Stimulated activated memory B cell treated with anti-CD40 and anti-IgM and Interleukin-4, amounts not matched to agents 10 μg/mL and 1 μg/mL and 100 μg/mL, for 72 hours (primary cell): ENCODE measurements at regions not wholly inside any gene's neighbourhood (a gene's known extent, or its start where the extent isn't known, plus 50 kb on each side); places are given as distances from the start of the nearest gene placed in this dataset.

ENCODE experiments used
- ATAC-seq: fragments of 150-1000 bp; cut with Tn5 transposase; 2 replicates; pipeline ENCODE4 v1.10.0; 2021
- H3K27ac Mint-ChIP-seq: one replicate; pipeline ENCODE4 v1.8.0; 2022; ENCODE audit warnings: mild to moderate bottlenecking, mixed read lengths
- H3K27me3 Mint-ChIP-seq: one replicate; pipeline ENCODE4 v1.8.0; 2022; ENCODE audit warnings: mixed read lengths
- H3K36me3 Mint-ChIP-seq: one replicate; pipeline ENCODE4 v1.8.0; 2022; ENCODE audit warnings: mixed read lengths
- H3K4me1 Mint-ChIP-seq: one replicate; pipeline ENCODE4 v1.8.0; 2022; ENCODE audit warnings: mixed read lengths
- H3K4me3 Mint-ChIP-seq: one replicate; pipeline ENCODE4 v1.8.0; 2022; ENCODE audit warnings: mild to moderate bottlenecking, moderate library complexity, mixed read lengths
- H3K9me3 Mint-ChIP-seq: one replicate; pipeline ENCODE4 v1.8.0; 2022; ENCODE audit warnings: mixed read lengths

DNA sequence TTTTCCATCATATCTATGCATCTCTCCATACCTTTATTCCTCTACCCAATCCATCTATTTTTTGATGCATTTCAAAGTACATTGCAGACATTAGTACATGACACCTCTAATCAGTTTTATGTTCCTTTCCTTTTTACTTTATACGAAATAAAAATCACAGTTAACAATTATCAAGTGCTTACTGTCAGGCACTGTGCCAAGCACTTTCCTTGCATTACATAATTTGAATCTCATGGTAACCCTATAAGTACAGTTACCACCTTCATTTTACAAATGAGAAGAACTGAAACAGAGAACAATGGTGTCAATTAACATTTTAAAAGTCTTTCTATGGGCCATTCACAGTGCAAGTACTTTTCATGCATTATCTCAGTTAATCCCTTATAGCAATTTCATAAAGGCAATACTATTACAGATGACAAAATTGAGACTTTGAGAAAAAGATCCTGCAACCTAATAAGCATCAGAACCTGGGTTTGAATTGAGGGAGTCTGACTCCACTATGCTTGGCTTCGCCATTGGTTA lies 544.4 kb upstream of the TNP1 start:
- Mint-ChIP-seq H3K4me1 (no peaks in the 10 kb centered on the region), H3K27me3 (no peaks in the 10 kb centered on the region), H3K9me3 (peaks cover 3% of the 10 kb centered on the region), H3K4me3 (no peak overlapping the region), H3K27ac (no peak overlapping the region), H3K36me3 (no peaks in the 10 kb centered on the region)
- no peak for ATAC-seq

DNA sequence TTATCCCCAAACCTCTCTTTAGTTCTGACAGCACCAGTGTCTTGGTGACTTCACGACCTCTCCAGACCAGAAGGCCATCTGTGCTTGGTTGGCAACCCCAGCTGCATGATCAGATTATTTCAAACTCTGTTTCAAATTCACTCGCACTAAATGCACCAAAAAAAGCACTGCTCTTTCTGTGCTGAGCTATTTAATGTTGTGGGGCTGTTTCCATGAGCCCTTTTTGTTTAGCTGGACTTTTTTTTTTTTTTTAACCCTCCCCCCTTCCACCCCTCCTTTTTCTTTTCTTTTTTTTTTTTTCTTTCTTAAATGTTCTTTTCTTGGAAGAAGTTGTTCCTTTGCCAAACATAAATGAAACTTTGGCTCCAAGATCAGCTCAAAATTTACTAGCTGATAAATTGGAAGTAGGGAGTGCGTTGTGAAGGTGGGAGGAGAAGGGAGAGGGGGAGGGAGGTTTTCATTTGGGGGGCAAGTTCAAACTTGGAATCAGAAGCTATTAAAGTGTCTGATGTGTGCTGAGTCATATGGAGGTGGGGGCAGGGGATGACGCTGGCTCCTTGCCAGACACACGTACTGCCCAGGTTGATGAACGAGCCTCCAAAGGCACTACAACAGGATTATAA lies 543.0 kb upstream of the TNP1 start:
- Mint-ChIP-seq H3K4me3 (no peak overlapping the region), H3K36me3 (no peaks in the 10 kb centered on the region), H3K27me3 (no peaks in the 10 kb centered on the region), H3K9me3 (peaks cover 5% of the 10 kb centered on the region), H3K27ac (no peak overlapping the region), H3K4me1 (peaks cover 9% of the 10 kb centered on the region)
- no peak for ATAC-seq

DNA sequence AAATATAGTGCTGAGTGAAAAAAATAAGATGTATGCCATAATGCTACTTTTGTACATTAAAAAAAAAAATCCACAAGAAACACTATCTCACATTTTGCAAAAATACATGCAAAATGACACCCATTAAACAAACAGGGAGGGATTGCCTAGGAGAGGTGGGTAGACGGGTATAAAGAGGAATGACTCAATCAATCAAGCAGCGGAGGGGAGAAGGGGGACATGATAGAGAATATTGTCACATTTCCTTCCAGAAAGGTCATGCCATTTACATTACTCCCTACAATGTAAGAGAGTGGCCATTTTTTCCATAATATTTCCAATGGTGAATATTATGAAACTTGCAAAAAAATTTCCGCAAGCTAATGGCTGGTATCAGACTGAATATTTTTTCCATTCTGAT lies 542.3 kb upstream of the TNP1 start:
- H3K4me1 Mint-ChIP-seq, result peaks cover 9% of the 10 kb centered on the region
- H3K9me3 Mint-ChIP-seq, result peaks cover 3% of the 10 kb centered on the region
- no peak overlapping the region for H3K4me3 Mint-ChIP-seq
- no peak for ATAC-seq
- no peak overlapping the region for H3K27ac Mint-ChIP-seq
- no peaks in the 10 kb centered on the region for H3K36me3 Mint-ChIP-seq
- H3K27me3 Mint-ChIP-seq, result no peaks in the 10 kb centered on the region

DNA sequence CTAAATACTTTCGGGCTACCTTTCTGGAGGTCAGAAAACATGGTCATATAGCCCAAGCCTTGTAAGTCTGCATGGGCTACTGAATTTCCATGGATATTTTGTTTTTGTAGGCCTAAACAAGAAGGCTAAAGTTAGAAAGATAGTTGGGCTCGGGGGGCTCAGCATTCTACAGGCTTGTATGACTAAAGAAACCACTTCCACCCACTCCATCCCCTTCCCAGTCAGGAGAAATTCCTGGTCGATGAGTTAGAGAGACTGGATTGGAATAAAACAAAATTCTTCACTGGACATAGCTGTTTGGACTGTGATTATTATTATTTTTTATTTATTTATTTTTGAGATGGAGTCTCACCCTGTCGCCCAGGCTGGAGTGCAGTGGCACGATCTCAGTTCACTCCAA lies 539.4 kb upstream of the TNP1 start:
- H3K36me3 Mint-ChIP-seq, result no peaks in the 10 kb centered on the region
- H3K27ac Mint-ChIP-seq, result no peak overlapping the region
- H3K4me3 Mint-ChIP-seq, result no peak overlapping the region
- ATAC-seq, result no peak
- H3K4me1 Mint-ChIP-seq, result peaks cover 9% of the 10 kb centered on the region
- peaks cover 3% of the 10 kb centered on the region for H3K9me3 Mint-ChIP-seq
- H3K27me3 Mint-ChIP-seq, result no peaks in the 10 kb centered on the region

DNA sequence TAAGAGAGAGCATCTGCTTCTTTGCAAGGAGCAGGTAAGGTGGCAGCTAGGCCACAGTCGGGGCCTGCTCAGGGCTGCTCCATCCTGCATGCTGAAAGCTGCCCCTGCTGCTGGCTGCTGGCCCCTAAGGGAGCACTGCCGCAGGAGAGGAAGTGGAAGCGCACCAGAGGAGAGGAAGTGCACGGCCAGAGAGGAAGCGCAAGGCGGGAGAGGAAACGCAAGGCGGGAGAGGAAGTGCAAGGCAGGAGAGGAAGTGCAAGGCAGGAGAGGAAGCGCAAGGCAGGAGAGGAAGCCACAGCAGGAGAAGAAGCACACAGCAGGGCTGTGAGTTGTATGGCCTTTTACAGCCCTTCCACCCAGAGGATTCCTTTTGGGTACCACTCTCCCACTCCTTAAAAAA lies 539.0 kb upstream of the TNP1 start:
- no peaks in the 10 kb centered on the region for H3K27me3 Mint-ChIP-seq
- no peak overlapping the region for H3K27ac Mint-ChIP-seq
- peaks cover 3% of the 10 kb centered on the region for H3K9me3 Mint-ChIP-seq
- H3K4me1 Mint-ChIP-seq, result peaks cover 9% of the 10 kb centered on the region
- no peak for ATAC-seq
- no peaks in the 10 kb centered on the region for H3K36me3 Mint-ChIP-seq
- H3K4me3 Mint-ChIP-seq, result no peak overlapping the region

DNA sequence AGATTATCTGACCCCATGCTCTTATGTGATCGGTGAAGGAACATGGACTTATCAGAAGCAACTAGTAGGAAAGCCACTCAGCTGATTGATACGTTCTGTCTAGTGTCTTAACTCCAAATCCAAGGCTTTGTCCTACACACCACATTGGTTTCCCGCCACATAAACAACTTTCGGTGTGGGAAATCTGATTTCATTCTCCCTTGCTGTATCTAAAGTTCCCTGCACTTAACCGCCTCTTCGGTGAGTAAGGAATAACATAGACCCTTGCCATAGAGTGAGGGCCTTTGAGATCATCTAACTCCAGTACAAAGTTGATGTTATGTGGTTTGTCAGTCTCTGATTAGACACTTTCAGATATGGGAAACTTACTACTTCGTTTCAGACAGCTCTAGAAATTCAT lies 538.2 kb upstream of the TNP1 start:
- peaks cover 3% of the 10 kb centered on the region for H3K9me3 Mint-ChIP-seq
- peaks cover 9% of the 10 kb centered on the region for H3K4me1 Mint-ChIP-seq
- ATAC-seq, result no peak
- no peaks in the 10 kb centered on the region for H3K36me3 Mint-ChIP-seq
- H3K27me3 Mint-ChIP-seq, result no peaks in the 10 kb centered on the region
- H3K4me3 Mint-ChIP-seq, result no peak overlapping the region
- no peak overlapping the region for H3K27ac Mint-ChIP-seq

DNA sequence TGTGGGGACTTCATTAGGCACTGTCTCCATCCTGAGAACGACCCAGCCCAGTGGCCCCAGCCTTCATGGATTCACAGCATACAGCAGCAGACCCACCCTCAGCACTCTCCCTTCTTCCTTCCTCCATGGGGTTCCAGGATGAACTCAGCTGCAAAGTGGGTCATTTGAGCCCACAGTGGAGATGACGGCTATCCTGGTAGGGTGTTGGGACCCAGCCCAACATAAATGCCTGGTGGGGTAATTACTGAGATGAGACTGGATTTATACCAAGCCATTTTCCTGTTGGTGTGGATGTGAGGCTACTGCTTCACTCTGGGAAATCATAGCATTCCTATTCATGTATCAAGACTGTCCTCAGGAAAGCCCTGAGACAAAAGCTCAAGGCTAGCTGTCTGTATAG lies 536.7 kb upstream of the TNP1 start:
- Mint-ChIP-seq H3K27ac (no peak overlapping the region), H3K9me3 (peaks cover 6% of the 10 kb centered on the region), H3K27me3 (no peaks in the 10 kb centered on the region), H3K4me1 (peaks cover 9% of the 10 kb centered on the region), H3K4me3 (no peak overlapping the region), H3K36me3 (peaks cover 3% of the 10 kb centered on the region)
- ATAC-seq, result no peak

DNA sequence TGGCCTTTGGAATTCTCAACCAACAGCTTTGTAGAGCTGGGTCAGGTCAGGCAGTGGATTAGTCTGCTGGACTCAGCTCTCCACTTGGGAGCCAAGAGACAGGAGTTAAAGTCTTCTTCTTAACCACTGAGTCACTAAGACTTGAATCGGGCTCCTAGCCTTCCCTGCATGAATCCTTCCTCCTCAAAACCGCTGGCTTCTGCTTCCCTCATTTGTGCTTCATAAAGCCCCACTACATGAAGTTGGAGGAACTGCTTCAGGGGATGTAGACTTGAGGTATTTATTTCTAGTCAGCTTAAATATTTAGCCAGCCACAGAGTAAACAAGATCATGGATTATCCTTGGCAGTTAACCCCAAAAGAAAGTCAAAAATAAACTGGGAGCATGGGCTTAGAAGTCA lies 536.3 kb upstream of the TNP1 start:
- Mint-ChIP-seq H3K4me1 (peaks cover 9% of the 10 kb centered on the region), H3K4me3 (no peak overlapping the region), H3K9me3 (peaks cover 9% of the 10 kb centered on the region), H3K27me3 (no peaks in the 10 kb centered on the region), H3K36me3 (peaks cover 6% of the 10 kb centered on the region), H3K27ac (no peak overlapping the region)
- no peak for ATAC-seq

DNA sequence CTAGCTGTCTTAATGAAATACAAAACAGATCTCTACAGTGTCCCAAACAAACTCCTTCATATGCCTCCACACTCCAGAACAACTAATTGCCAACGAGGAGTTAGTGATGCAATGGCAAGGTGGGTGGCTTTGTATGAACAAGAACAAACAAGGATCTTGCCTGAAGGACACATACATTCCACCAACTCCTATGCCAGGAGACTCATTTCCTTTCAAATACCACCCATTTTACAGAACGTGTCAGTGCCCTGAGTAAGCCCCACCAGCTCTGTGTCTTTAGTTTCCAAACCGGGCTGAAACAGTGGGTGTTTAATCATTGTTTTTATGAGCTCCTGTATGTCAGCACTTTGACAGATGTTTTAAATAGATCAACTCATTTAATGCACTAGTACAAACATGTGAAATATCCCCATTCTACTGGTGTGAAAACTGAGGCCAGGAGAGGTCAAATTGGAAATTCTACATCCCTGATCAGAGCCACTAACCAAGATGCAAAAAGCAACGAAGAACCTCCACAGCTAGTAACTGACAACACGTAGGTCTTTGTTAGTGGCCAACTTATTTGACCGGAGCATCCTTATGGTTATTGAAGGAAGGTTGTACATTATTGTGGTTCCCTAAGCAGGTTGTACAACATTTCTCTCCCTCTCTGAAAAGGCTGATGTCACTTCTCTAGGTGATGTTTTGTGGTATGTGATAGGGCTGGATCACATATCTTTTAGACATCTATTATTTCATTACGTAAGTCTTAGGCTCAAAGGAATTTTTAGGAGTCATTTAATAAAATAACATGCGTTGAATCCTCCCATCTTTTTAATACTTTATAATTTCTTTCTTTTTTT lies 534.9 kb upstream of the TNP1 start:
- ATAC-seq, result no peak

DNA sequence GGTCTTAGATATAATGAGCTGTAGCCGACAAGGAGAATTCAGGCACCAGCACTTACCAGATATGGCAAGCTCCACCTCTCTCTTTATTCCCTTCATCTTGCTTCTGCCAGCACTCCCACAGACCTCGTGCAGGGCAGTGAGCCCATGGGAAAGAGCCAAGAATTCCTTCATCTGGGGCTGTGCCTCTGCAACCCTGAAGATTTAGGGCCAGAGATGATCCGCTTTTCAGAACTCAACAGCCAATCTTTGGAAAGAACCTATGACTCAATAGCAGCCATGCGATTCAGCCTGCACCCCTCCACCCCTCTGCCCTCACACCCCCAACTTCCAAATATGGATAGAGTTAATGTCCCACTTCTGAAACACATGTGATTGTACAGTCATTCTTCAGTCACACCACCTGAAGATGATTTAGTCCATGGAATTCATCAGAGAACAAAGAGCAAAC lies 533.7 kb upstream of the TNP1 start:
- Mint-ChIP-seq H3K9me3 (peaks cover 12% of the 10 kb centered on the region), H3K36me3 (peaks cover 6% of the 10 kb centered on the region), H3K4me1 (peaks cover 3% of the 10 kb centered on the region), H3K27me3 (no peaks in the 10 kb centered on the region), H3K27ac (no peak overlapping the region), H3K4me3 (no peak overlapping the region)
- no peak for ATAC-seq

More for the DNA sequence above, 534.9 kb upstream of the TNP1 start:
- no peaks in the 10 kb centered on the region for H3K27me3 Mint-ChIP-seq
- peaks cover 15% of the 10 kb centered on the region for H3K9me3 Mint-ChIP-seq
- H3K36me3 Mint-ChIP-seq, result peaks cover 6% of the 10 kb centered on the region
- H3K27ac Mint-ChIP-seq, result no peak overlapping the region
- peaks cover 9% of the 10 kb centered on the region for H3K4me1 Mint-ChIP-seq
- no peak overlapping the region for H3K4me3 Mint-ChIP-seq

DNA sequence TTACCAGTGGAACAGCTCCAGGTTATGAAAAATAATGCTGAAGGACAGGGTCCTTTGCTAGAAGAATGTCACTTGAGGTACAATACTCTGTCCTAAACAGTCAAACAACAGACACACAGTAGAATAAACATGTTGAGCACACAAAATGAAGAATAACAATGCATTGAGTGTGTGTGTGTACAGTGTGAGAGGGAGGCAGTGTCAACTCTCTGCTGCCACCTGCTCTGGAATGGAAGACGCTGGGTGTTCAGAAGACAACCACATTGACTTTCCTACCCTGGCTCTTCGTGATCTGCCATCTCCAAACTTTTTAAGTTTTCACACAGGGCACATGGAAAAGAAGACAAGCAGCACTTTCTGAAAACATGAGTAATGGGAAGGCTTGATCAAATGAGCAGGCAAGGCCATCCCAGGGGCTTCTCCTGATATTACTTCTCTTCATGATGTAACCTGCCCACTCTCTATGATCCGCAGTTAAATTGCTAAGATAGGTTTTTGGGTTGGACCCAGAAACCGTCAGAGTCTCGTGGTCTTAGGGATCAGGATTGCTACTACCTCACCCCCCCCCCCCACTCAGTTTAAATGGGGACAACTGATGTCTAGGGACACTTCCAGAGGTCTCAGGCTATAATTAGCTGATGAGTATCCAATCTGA lies 533.2 kb upstream of the TNP1 start:
- H3K4me1 Mint-ChIP-seq, result no peaks in the 10 kb centered on the region
- H3K27me3 Mint-ChIP-seq, result peaks cover 2% of the 10 kb centered on the region
- peaks cover 6% of the 10 kb centered on the region for H3K36me3 Mint-ChIP-seq
- no peak for ATAC-seq
- H3K9me3 Mint-ChIP-seq, result peaks cover 12% of the 10 kb centered on the region
- no peak overlapping the region for H3K27ac Mint-ChIP-seq
- H3K4me3 Mint-ChIP-seq, result no peak overlapping the region

DNA sequence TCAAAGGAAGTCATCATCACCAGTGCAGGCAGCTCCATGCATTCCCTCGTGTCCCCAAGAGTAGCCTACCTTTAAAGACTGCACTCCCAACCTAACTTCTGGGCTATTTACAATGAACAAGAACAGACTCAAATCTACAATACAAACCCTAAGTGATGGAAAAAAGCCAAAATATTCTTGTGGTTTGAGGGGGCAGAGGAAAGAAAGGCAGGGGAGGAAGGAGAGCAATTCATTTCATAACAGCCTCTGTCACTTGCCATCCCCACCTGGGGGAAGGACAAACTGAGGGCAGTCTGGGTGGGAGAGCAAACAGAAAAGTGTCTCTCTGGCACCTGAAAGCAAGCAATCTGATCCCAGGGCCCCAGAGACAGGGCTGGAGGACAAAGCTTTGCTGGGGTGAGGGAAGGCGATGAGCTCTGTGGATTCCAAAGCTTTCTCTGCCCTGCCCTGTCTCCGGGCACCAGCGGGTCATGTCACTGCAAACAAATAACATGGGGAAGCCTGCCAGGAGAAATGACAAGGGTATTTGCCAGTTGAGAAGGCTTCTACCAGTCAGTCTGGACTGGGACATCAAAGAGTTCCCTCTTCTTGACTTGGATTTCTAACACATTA lies 528.0 kb upstream of the TNP1 start:
- Mint-ChIP-seq H3K4me3 (no peak overlapping the region), H3K27me3 (peaks cover 18% of the 10 kb centered on the region), H3K9me3 (peaks cover 12% of the 10 kb centered on the region), H3K4me1 (no peaks in the 10 kb centered on the region), H3K27ac (no peak overlapping the region), H3K36me3 (peaks cover 6% of the 10 kb centered on the region)
- no peak for ATAC-seq

DNA sequence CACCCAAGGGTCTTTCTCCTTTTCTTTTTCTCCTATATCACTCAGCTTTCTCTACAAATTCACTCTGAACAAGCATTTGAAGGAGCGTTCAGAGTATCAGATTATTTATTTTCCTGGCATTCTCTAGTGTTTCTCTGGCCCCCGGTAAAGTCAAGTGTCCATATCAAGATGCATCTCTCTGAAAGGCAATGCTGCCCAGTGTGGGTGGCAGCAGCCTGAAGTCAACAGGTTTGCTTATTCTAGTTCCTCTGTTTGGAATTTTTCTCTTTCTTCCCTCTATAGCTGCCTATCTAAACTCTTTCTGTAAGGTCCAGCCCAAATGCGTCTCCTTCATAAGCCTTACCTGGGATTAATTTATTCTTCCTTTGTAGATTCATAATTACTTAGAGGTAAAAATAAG lies 526.2 kb upstream of the TNP1 start:
- H3K4me3 Mint-ChIP-seq, result no peak overlapping the region
- peaks cover 18% of the 10 kb centered on the region for H3K27me3 Mint-ChIP-seq
- no peak overlapping the region for H3K27ac Mint-ChIP-seq
- no peaks in the 10 kb centered on the region for H3K4me1 Mint-ChIP-seq
- no peaks in the 10 kb centered on the region for H3K36me3 Mint-ChIP-seq
- ATAC-seq, result no peak
- peaks cover 6% of the 10 kb centered on the region for H3K9me3 Mint-ChIP-seq

DNA sequence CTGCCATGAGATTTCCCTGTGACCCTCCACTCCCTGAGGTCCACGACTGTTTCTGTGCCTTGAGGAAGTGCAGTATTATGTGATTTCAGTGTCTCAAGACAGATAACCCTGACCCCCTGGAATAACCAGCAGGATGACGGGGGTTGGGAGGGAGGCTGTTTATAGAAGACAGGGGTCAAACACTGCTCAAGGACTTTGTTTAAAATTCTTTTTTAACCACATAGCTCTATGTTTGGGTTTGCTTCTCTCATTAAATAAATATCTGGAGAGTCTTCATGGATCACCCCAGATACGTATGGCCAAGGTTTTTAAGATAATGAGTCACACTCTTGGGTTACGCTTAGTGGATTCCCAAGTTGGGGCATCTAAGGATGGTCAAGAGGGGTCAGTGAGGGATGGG lies 523.8 kb upstream of the TNP1 start:
- peaks cover 4% of the 10 kb centered on the region for H3K9me3 Mint-ChIP-seq
- H3K4me1 Mint-ChIP-seq, result no peaks in the 10 kb centered on the region
- H3K27me3 Mint-ChIP-seq, result peaks cover 18% of the 10 kb centered on the region
- no peak overlapping the region for H3K27ac Mint-ChIP-seq
- ATAC-seq, result no peak
- H3K36me3 Mint-ChIP-seq, result no peaks in the 10 kb centered on the region
- H3K4me3 Mint-ChIP-seq, result no peak overlapping the region

DNA sequence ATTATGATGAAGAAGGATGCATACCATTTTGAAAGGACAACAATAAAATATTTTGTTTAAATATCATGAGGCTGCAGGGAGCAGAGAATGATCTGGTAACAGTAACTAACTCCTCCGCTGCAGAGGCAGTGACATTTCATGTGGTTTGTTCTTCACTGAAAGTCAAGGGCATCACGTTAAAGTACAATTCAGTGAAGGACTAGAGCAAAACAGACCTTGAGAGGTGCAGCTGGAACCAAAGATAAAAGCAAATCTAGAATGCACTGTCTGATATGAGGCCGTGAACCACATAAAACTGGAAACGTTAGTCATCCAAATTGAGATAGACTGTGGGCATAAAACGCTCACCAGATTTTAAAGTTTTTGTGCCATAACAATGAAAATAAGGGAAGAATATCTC lies 522.9 kb upstream of the TNP1 start:
- Mint-ChIP-seq H3K27ac (no peak overlapping the region), H3K36me3 (no peaks in the 10 kb centered on the region), H3K9me3 (peaks cover 4% of the 10 kb centered on the region), H3K27me3 (peaks cover 13% of the 10 kb centered on the region), H3K4me3 (no peak overlapping the region), H3K4me1 (no peaks in the 10 kb centered on the region)
- ATAC-seq, result no peak
